ENCODE measurements at regions not wholly inside any gene's neighbourhood (a gene's known extent, or its start where the extent isn't known, plus 50 kb on each side); places are given as distances from the start of the nearest gene placed in this dataset.

GRCh38 chr11:107232451-107232850 lies 214.2 kb upstream of the GUCY1A2 start:
- intact Hi-C loops (cut with micrococcal nuclease): no loop called here
- CTCF ChIA-PET: no interaction called here

DNA sequence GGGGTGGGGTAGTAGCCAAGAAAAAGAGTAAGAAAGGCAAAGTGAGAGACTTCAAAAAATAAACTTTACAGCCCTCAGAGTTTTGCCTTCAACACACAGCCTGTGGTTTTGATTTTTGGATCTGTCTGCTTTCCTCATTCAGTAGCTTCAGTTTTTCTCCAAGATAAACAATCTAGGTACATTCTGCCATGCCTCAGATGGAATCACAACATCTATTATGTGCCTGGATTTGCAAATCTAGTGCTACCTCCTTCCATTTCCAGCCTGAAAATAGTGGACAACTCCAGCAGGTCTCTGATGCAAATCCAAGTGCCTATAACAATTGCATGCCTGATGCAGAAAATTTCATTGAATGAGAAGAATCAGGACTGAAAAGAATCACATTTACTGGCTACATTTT lies 206.6 kb upstream of the GUCY1A2 start:
- H3K9me3 ChIP-seq (ENCODE audit: control insufficient read depth in 1 of 2, insufficient read depth in 1 of 2, low read depth in 1 of 2, low read length in 2 of 2): no peaks in the 10 kb centered on the region
- POLR2A ChIA-PET: no interaction called here
- H2AFZ ChIP-seq (ENCODE audit: low read depth, low read length, poor library complexity, severe bottlenecking): no peak overlapping the region
- TF ChIP-seq TCF7L2 (IDR thresholded peaks at IDR 0.05; ENCODE audit: borderline replicate concordance, extremely low read depth, insufficient read depth, insufficient read length) (no peak), ZBTB33 (IDR thresholded peaks at IDR 0.05; ENCODE audit: extremely low read depth, insufficient replicate concordance, low read length) (no peak), ELF1 (IDR thresholded peaks at IDR 0.05; ENCODE audit: borderline replicate concordance, low read depth) (no peak), POLR2A (IDR thresholded peaks at IDR 0.05; ENCODE audit: borderline replicate concordance, extremely low read depth, insufficient read depth, insufficient read length) (no peak), SIN3A (IDR thresholded peaks at IDR 0.05; ENCODE audit: low read depth) (no peak)
- TF ChIP-seq, protein P1, sequence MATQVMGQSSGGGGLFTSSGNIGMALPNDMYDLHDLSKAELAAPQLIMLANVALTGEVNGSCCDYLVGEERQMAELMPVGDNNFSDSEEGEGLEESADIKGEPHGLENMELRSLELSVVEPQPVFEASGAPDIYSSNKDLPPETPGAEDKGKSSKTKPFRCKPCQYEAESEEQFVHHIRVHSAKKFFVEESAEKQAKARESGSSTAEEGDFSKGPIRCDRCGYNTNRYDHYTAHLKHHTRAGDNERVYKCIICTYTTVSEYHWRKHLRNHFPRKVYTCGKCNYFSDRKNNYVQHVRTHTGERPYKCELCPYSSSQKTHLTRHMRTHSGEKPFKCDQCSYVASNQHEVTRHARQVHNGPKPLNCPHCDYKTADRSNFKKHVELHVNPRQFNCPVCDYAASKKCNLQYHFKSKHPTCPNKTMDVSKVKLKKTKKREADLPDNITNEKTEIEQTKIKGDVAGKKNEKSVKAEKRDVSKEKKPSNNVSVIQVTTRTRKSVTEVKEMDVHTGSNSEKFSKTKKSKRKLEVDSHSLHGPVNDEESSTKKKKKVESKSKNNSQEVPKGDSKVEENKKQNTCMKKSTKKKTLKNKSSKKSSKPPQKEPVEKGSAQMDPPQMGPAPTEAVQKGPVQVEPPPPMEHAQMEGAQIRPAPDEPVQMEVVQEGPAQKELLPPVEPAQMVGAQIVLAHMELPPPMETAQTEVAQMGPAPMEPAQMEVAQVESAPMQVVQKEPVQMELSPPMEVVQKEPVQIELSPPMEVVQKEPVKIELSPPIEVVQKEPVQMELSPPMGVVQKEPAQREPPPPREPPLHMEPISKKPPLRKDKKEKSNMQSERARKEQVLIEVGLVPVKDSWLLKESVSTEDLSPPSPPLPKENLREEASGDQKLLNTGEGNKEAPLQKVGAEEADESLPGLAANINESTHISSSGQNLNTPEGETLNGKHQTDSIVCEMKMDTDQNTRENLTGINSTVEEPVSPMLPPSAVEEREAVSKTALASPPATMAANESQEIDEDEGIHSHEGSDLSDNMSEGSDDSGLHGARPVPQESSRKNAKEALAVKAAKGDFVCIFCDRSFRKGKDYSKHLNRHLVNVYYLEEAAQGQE (IDR thresholded peaks at IDR 0.05; ENCODE audit: low read depth): no peak
- H3K79me2 ChIP-seq (ENCODE audit: insufficient read depth, low read length): no peaks in the 10 kb centered on the region
- CTCF ChIA-PET: no interaction called here
- no peak overlapping the region for H3K9ac ChIP-seq (ENCODE audit: low read length)
- no peak overlapping the region for H3K4me2 ChIP-seq (ENCODE audit: low read length)
- H3K4me1 ChIP-seq (ENCODE audit: control insufficient read depth in 1 of 2, insufficient read depth in 2 of 2, low read length in 2 of 2): no peaks in the 10 kb centered on the region
- BruUV-seq (replicated peaks): no TSS peak
- DNase-seq (ENCODE audit: low read depth, low spot score) (no peak), ATAC-seq (no peak)
- no peaks in the 10 kb centered on the region for H4K20me1 ChIP-seq (ENCODE audit: insufficient read depth)
- RAD21 ChIA-PET (ENCODE audit: low non-redundant PET in 1 of 2, low total read pairs in 2 of 2, uncharacterized antibody in 2 of 2, unreplicated experiment in 2 of 2): no interaction called here
- H3K27me3 ChIP-seq (ENCODE audit: insufficient read depth, low read length): no peaks in the 10 kb centered on the region
- intact Hi-C loops (cut with micrococcal nuclease): no loop called here
- H3K36me3 ChIP-seq (ENCODE audit: control insufficient read depth in 1 of 2, insufficient read depth in 2 of 2, low read length in 2 of 2): no peaks in the 10 kb centered on the region
- peaks cover 5% of the 10 kb centered on the region; the same call in 1 of the 2 replicates for H3K9me2 ChIP-seq (ENCODE audit: insufficient read depth)
- H3K4me3 ChIP-seq (replicated peaks in 1 of 2; ENCODE audit: low read depth in 1 of 2, low read length in 2 of 2): no peak overlapping the region
- no peak overlapping the region for H3K27ac ChIP-seq (ENCODE audit: low read depth, low read length)

More at GRCh38 chr11:107232451-107232850, 214.2 kb upstream of the GUCY1A2 start:
- ATAC-seq: no peak
- Histone ChIP-seq H3K9me2 (ENCODE audit: insufficient read depth) (no peaks in the 10 kb centered on the region), H3K4me2 (ENCODE audit: low read length) (no peak overlapping the region), H3K9me3 (ENCODE audit: control insufficient read depth in 1 of 2, insufficient read depth in 1 of 2, low read depth in 1 of 2, low read length in 2 of 2) (no peaks in the 10 kb centered on the region), H3K4me3 (replicated peaks in 1 of 2; ENCODE audit: low read depth in 1 of 2, low read length in 2 of 2) (no peak overlapping the region), H3K79me2 (ENCODE audit: insufficient read depth, low read length) (no peaks in the 10 kb centered on the region), H3K4me1 (ENCODE audit: control insufficient read depth in 1 of 2, insufficient read depth in 2 of 2, low read length in 2 of 2) (no peaks in the 10 kb centered on the region), H2AFZ (ENCODE audit: low read depth, low read length, poor library complexity, severe bottlenecking) (no peak overlapping the region), H3K9ac (ENCODE audit: low read length) (no peak overlapping the region), H3K36me3 (ENCODE audit: control insufficient read depth in 1 of 2, insufficient read depth in 2 of 2, low read length in 2 of 2) (no peaks in the 10 kb centered on the region), H3K27me3 (ENCODE audit: insufficient read depth, low read length) (no peaks in the 10 kb centered on the region), H3K27ac (ENCODE audit: low read depth, low read length) (no peak overlapping the region), H4K20me1 (ENCODE audit: insufficient read depth) (no peaks in the 10 kb centered on the region)
- no peak for TF ChIP-seq SIN3A (IDR thresholded peaks at IDR 0.05; ENCODE audit: low read depth)
- no TSS peak for BruUV-seq (replicated peaks)
- RAD21 ChIA-PET (ENCODE audit: low non-redundant PET in 1 of 2, low total read pairs in 2 of 2, uncharacterized antibody in 2 of 2, unreplicated experiment in 2 of 2): no interaction called here
- no peak for DNase-seq (ENCODE audit: low read depth, low spot score)
- POLR2A ChIA-PET: no interaction called here
